ENCODE measurements at regions not wholly inside any gene's neighbourhood (a gene's known extent, or its start where the extent isn't known, plus 50 kb on each side); places are given as distances from the start of the nearest gene placed in this dataset.
"Not testable (repeated sequence)": the region's sequence is repeated elsewhere in the genome, so short reads cannot be mapped to it uniquely, and the experiment has no call there.

DNA sequence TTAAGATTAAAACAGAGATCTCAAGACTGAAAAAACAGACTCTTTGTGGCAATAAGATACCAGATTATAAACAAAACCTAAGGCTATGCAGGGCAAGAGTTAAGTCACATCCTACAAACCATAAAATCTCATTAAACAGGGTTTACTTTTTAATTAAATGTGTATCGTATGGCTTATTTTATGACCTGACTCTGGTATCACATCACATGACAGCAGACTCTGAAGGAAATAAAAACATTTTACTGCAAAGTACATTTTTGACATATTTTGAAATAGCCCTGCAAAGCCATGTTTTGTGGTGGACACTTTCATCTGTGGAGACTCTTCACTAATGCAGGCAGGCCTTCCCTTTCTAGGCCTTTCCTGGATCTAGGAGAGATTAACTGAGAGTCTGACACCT is 327.6 kb upstream of the CLEC14A start:
- TF ChIP-seq, protein P1, sequence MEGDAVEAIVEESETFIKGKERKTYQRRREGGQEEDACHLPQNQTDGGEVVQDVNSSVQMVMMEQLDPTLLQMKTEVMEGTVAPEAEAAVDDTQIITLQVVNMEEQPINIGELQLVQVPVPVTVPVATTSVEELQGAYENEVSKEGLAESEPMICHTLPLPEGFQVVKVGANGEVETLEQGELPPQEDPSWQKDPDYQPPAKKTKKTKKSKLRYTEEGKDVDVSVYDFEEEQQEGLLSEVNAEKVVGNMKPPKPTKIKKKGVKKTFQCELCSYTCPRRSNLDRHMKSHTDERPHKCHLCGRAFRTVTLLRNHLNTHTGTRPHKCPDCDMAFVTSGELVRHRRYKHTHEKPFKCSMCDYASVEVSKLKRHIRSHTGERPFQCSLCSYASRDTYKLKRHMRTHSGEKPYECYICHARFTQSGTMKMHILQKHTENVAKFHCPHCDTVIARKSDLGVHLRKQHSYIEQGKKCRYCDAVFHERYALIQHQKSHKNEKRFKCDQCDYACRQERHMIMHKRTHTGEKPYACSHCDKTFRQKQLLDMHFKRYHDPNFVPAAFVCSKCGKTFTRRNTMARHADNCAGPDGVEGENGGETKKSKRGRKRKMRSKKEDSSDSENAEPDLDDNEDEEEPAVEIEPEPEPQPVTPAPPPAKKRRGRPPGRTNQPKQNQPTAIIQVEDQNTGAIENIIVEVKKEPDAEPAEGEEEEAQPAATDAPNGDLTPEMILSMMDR (IDR thresholded peaks at IDR 0.05), result no peak
- Histone ChIP-seq H3K36me3 (no peaks in the 10 kb centered on the region), H3K4me3 (ENCODE audit: low read depth in 1 of 2, low read length in 1 of 2) (no peak overlapping the region), H3K27me3 (no peaks in the 10 kb centered on the region), H3K27ac (no peak overlapping the region), H3K4me1 (ENCODE audit: control insufficient read depth in 1 of 2, insufficient read depth in 1 of 2, low read depth in 1 of 2, low read length in 1 of 2) (no peaks in the 10 kb centered on the region), H3K9me3 (no peaks in the 10 kb centered on the region)

DNA sequence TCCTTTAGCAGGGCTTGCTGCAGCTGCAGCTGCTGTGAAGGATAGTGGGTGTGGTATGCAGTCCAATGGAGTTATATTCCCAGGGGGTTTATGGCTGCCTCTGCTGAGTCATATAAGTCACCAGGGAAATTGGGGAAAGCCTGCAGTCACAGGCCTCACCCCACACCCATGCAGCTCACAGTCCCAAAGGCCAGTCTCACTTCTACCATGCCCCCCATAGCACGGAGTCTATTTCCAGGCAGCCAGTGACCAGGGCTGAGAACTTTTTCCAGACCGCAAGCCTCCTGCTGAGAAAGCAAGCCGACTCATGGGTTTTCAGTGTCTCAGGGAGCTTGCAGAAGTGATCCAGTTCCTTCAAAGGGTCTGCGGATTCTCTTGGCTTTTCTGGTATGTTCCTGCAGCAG is 322.4 kb upstream of the CLEC14A start:
- no peaks in the 10 kb centered on the region for H3K27me3 ChIP-seq
- TF ChIP-seq, protein P1 (IDR thresholded peaks at IDR 0.05), result no peak
- H3K36me3 ChIP-seq, result no peaks in the 10 kb centered on the region
- H3K9me3 ChIP-seq, result no peaks in the 10 kb centered on the region
- no peak overlapping the region for H3K4me3 ChIP-seq (ENCODE audit: low read depth in 1 of 2, low read length in 1 of 2)
- no peaks in the 10 kb centered on the region for H3K4me1 ChIP-seq (ENCODE audit: control insufficient read depth in 1 of 2, insufficient read depth in 1 of 2, low read depth in 1 of 2, low read length in 1 of 2)
- no peak overlapping the region for H3K27ac ChIP-seq

DNA sequence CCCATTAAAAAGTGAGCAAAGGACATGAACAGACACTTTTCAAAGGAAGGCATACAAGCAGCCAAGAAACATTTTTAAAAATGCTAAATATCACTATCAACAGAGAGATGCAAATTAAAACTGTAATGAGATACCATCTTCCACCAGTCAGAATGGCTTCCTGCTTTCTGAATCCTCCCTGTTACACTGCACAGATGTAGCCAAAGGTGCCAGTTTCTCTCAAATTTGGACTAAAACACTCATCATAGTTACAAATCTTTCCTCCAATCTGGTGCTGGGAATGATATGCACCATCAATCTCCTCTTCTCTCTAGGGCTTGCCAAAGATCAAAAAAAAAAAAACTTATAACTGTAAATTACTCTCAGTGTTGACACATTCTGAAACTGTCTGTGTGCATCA is 311.8 kb upstream of the CLEC14A start:
- H3K27me3 ChIP-seq, result no peaks in the 10 kb centered on the region
- no peaks in the 10 kb centered on the region for H3K36me3 ChIP-seq
- H3K9me3 ChIP-seq, result no peaks in the 10 kb centered on the region
- no peak overlapping the region for H3K4me3 ChIP-seq (ENCODE audit: low read depth in 1 of 2, low read length in 1 of 2)
- TF ChIP-seq, protein P1 (IDR thresholded peaks at IDR 0.05), result no peak
- H3K27ac ChIP-seq, result no peak overlapping the region
- no peaks in the 10 kb centered on the region for H3K4me1 ChIP-seq (ENCODE audit: control insufficient read depth in 1 of 2, insufficient read depth in 1 of 2, low read depth in 1 of 2, low read length in 1 of 2)

DNA sequence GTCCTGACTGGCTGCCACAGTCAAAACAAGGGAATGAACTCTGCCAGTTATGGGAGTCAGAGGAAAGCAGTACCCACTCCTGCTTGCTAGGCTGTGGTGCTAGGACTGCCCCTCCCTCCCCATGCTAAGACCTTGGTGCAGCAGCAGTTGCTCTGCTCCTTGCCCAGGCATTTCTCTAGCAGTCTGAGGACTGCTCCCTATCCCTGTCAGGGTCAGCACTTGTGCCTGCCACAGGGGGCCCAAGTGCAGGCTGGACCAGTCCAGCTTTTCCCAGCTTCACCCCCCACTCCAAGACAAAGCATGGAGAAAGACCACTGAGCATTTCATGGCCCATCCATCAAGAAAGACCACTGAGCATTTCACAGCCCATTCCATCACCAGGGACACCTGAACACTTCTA is 305.8 kb upstream of the CLEC14A start:
- Histone ChIP-seq H3K4me1 (ENCODE audit: control insufficient read depth in 1 of 2, insufficient read depth in 1 of 2, low read depth in 1 of 2, low read length in 1 of 2) (no peaks in the 10 kb centered on the region), H3K27me3 (no peaks in the 10 kb centered on the region), H3K36me3 (no peaks in the 10 kb centered on the region), H3K4me3 (ENCODE audit: low read depth in 1 of 2, low read length in 1 of 2) (no peak overlapping the region), H3K9me3 (no peaks in the 10 kb centered on the region), H3K27ac (no peak overlapping the region)
- TF ChIP-seq, protein P1 (IDR thresholded peaks at IDR 0.05), result no peak

DNA sequence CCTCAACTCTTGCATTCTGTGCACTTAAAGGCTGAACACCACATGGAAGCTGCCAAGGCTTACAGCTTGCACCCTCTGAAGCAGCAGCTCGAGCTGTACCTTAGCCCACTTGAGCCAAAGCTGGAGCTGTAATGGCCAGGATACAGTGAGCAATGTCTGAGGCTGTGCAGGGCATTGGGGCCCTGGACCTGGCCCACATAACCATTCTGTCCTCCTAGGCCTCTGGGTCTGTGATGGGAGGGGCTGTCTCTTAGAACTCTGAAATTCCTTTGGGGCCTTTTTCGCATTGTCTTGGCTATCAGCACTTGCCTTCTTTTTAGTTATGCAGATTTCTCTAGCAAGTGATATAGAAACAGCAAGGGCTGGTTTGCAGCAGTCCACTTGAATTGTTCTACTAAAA is 303.8 kb upstream of the CLEC14A start:
- Histone ChIP-seq H3K36me3 (no peaks in the 10 kb centered on the region), H3K27ac (no peak overlapping the region), H3K9me3 (no peaks in the 10 kb centered on the region), H3K4me3 (ENCODE audit: low read depth in 1 of 2, low read length in 1 of 2) (no peak overlapping the region), H3K27me3 (no peaks in the 10 kb centered on the region), H3K4me1 (ENCODE audit: control insufficient read depth in 1 of 2, insufficient read depth in 1 of 2, low read depth in 1 of 2, low read length in 1 of 2) (no peaks in the 10 kb centered on the region)
- TF ChIP-seq, protein P1 (IDR thresholded peaks at IDR 0.05), result no peak

DNA sequence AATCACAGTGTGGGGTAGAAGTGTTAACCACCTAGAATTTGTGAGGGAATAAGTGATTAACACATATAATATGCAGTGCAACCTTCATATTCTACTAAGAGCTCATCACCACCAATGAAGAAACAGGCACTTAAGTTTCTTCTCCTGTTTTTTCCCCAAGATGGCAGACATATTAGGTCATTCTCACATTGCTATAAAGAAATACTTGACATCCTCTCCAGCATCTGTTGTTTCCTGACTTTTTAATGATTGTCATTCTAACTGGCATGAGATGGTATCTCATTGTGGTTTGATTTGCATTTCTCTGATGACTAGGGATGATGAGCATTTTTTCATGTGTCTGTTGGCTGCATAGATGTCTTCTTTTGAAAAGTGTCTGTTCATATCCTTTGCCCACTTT is 301.5 kb upstream of the CLEC14A start:
- H3K9me3 ChIP-seq; H3K27me3 ChIP-seq; H3K4me3 ChIP-seq (ENCODE audit: low read depth in 1 of 2, low read length in 1 of 2): not testable (repeated sequence)

More for the DNA sequence above, 301.5 kb upstream of the CLEC14A start:
- not testable (repeated sequence) for H3K4me1 ChIP-seq (ENCODE audit: control insufficient read depth in 1 of 2, insufficient read depth in 1 of 2, low read depth in 1 of 2, low read length in 1 of 2); H3K27ac ChIP-seq; H3K36me3 ChIP-seq

Data from neutrophil (primary cell).